ENCODE measurements at regions not wholly inside any gene's neighbourhood (a gene's known extent, or its start where the extent isn't known, plus 50 kb on each side); places are given as distances from the start of the nearest gene placed in this dataset.

- no peak for DNase-seq (ENCODE audit: low read depth in 4 of 4, low spot score in 2 of 4)
These were observed 143.8 kb upstream of the ARID2 start for GRCh38 chr12:45585522-45586230.

GRCh38 chr12:45586486-45586885, 143.0 kb upstream of the ARID2 start:
- no peak for DNase-seq (ENCODE audit: low read depth in 4 of 4, low spot score in 2 of 4)

GRCh38 chr12:45587012-45587411, 142.5 kb upstream of the ARID2 start:
- no peak for DNase-seq (ENCODE audit: low read depth in 4 of 4, low spot score in 2 of 4)

- DNase-seq (ENCODE audit: low read depth in 4 of 4, low spot score in 2 of 4): no peak
These were observed 141.5 kb upstream of the ARID2 start for GRCh38 chr12:45587877-45588533.

- DNase-seq (ENCODE audit: low read depth in 4 of 4, low spot score in 2 of 4): no peak
These were observed 138.9 kb upstream of the ARID2 start for GRCh38 chr12:45590646-45591045.

- no peak for DNase-seq (ENCODE audit: low read depth in 4 of 4, low spot score in 2 of 4)
These were observed 137.9 kb upstream of the ARID2 start for GRCh38 chr12:45591635-45592034.

- no peak for DNase-seq (ENCODE audit: low read depth in 4 of 4, low spot score in 2 of 4)
These were observed 133.1 kb upstream of the ARID2 start for GRCh38 chr12:45596366-45596765.

DNA sequence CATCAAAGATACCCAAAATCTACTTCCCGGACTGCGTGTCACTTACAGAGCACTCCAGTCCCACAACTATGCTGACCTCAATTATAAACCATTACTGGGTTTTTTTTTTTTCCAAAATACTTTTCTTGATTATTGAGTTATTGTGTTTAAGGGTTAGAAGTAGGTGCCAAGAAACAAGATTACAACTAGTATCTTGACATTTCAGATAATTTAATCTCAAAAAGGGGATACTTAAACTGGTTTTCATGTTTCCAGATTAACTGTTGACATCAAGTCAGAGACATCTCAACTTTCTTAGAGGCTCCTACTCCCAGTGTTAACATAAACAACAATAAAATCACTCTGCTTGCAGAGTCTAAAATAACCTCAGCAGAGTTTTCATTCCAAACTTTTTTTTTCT, 131.2 kb upstream of the ARID2 start:
- DNase-seq (ENCODE audit: low read depth in 4 of 4, low spot score in 2 of 4): no peak

GRCh38 chr12:45598761-45599160, 130.7 kb upstream of the ARID2 start:
- DNase-seq (ENCODE audit: low read depth in 4 of 4, low spot score in 2 of 4): no peak

GRCh38 chr12:45599196-45599595, 130.3 kb upstream of the ARID2 start:
- no peak for DNase-seq (ENCODE audit: low read depth in 4 of 4, low spot score in 2 of 4)

GRCh38 chr12:45601390-45601789, 128.1 kb upstream of the ARID2 start:
- no peak for DNase-seq (ENCODE audit: low read depth in 4 of 4, low spot score in 2 of 4)

DNA sequence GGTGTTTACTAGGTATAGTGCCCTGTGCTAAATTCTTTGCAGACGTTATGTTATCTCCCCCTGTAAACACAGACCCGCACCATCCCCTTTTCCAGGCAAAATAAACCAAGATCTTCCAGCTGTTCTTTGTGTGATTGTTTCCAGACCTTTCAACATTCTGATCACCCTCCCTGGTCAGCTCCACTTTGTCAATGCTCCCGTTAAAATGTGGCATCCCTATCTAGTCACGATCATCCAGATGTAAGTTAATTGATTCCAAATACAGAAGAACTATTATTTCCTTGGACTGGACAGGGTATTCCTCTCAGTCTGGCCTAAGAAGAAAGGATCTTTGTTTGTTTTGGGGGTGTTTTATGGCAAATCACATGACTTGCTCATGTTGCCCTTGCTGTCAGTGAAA, 127.6 kb upstream of the ARID2 start:
- no peak for DNase-seq (ENCODE audit: low read depth in 4 of 4, low spot score in 2 of 4)

DNA sequence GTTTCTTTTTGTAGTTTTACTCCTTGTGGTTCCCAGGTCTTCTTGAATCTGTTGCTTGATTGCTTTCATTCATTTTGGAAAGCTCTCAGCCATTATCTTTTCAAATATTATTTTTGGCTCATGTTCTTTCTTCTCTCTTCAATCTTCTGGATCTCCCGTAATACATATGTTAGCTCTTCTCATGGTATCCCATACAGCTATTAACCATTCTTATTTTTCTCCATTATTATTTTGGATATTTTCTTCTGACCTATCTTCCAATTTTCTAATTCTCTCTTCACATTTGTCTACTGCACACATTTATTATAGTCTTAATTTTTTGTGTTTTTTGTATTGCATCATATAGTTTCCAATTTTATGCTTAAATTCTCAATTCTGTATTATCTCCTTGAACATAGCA, 123.9 kb upstream of the ARID2 start:
- no peak for DNase-seq (ENCODE audit: low read depth in 4 of 4, low spot score in 2 of 4)

DNA sequence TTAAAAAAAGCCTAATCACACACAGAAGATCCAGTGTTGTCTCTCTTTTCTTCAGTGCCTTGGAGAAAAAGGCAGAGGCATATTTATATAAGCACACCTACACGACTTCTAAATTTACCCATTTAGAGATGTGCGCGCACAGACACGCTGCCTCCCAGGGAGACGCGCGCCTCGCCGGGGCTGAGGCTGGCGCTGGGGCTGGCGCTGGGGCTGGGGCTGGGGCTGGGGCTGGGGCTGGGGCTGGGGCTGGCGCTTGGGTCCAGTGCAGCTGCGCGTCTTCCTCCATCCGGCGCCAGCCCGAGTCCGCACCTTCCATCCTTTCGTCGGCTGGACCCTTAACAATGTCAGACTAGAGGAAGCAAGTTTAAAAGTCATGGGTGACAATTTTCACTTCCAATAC, 118.4 kb upstream of the ARID2 start:
- DNase-seq (ENCODE audit: low read depth in 4 of 4, low spot score in 2 of 4): no peak

DNA sequence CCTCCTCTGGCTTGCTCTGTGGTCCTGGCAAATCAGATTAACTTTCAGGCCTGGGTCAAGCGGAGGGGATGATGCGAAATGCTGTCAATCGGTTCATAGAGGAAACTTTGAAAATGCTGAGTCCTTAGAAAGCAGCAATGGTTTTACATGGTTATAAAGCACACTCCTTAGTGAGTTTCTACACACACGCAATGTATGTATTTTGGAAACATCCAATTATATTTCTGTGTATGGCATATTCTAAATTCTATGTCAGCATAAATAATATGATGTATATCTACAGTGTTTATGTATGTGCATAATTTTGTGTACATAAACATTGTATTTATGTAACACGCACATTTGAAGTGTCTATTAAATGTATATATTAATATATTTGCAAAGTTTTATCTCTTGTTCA, 118.0 kb upstream of the ARID2 start:
- DNase-seq (ENCODE audit: low read depth in 4 of 4, low spot score in 2 of 4): no peak

DNA sequence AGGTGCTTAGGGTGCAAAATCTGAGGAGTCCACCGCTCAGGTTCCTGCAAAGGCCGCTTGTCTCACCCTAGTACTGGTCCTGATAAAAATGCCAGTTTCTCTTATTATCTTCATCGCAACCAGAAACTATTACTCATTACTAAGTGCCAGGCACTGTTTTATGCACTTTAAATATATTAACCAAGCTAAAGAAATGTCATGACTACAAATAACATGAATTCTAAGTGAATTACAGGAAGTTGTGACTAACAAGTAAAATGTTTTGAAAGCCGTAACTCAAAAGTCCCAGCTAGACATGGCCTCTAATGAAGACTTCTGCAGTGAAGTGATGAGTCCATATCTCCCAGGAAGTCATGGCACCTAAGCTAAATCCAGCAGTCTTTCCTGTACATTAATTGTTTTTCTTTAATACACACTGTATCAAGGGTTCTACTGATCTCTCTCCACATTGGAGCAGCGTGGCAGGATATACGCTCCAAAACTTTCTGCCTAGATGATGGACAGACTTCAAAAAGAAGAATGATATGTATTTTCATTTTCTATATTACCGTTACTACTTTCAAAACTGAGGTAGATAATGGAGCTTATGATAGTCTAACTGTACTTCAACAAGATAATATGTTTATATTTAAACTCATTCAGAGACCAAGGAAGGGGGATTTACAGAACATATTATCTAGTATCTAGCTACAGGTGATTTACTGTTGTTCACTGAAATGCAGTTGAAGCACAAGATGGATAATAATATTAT, 117.3 kb upstream of the ARID2 start:
- DNase-seq (ENCODE audit: low read depth in 4 of 4, low spot score in 2 of 4): no peak

DNA sequence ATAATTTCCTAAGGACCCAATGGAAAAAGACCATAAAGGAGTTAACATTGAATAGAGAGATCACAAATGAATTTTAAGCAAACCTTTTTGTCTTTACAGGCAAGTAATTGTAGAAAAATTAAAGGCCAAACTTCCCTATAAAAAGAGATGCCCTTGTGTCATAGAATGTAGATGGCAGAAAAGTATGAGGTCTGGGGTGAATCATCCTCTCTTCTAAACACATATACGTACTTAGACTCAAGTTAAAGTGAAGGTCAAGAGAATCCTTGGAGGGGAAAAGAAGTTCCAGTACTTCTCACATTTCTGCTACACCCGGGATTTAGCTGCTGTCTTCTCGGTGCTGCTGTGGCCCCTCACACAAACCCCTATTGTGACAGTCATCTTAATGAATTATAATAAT, 116.2 kb upstream of the ARID2 start:
- no peak for DNase-seq (ENCODE audit: low read depth in 4 of 4, low spot score in 2 of 4)

DNA sequence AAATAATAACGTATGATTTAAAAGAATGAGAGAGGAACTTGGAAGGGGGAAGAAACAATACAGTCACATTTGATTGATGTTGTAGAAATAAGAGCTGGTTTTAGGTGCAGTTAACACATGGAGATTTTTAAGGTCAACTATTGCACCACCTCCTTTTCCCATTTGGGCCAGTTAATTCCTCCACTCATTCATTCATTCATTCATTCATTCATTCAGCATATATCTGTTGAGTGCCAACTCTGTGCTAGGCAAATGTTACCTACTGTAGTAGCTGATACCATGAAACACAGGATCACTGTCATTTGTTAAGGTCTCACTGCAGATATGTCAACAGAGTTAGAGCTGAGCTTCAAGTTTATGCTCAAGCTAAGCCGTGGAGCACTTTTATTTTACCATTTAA, 115.7 kb upstream of the ARID2 start:
- no peak for DNase-seq (ENCODE audit: low read depth in 4 of 4, low spot score in 2 of 4)

DNA sequence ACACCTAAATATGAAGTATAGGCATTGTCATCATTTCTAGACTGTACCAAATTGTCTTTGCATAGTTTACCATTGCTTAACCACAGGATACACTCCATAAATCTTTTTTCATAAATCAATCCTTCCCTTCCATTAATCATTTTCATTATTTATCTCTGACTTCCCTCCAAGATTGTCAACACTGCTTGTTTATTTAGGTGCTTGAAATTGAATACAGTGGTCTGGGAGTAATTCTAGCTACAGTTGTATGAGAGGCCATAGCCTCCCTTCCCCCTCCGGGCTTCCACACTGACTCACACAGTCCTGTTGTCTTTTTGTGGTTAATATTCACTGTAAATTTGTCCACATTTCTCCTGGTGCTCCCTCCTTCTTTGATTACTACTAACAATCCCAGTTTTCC, 114.2 kb upstream of the ARID2 start:
- peak; percentile 18 to 72 (median 62) for DNase-seq (ENCODE audit: low read depth in 4 of 4, low spot score in 2 of 4)

DNA sequence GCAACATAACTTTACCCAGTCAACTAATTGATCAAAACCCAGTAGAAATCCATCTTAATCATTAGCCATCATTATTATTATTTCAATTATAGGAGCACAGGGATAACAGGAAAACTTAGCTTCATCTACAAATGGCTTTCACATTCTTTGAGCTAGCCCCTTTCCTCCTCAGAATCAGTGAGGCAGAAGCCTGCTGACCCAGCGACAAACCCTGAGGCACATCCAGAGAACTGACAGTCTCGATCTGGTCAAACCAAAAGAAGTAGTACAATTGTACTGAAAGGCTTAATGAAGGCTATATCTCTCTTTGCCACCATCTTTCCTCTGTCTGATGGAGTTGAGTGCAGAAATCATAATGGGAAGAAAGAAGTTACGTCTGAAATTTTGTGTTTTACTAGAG, 109.8 kb upstream of the ARID2 start:
- no peak for DNase-seq (ENCODE audit: low read depth in 4 of 4, low spot score in 2 of 4)

DNA sequence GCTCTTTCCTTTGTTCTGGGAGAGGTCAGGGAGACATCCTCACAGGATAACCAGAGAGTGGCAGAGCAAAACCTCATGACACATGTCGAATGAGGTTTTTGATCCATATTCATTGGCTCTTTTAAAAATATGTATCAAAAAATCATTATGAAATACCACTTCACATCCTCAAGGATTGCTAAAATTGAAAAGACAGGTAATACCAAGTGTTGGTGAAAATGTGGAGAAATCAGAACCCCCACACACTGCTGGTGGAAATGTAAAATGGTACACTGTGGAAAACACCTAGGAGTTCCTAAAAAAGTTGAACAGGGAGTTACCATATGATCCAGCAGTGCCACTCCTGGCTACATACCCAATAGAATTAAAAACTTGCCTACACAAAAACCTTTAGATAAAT, 107.8 kb upstream of the ARID2 start:
- DNase-seq (ENCODE audit: low read depth in 4 of 4, low spot score in 2 of 4): no peak
